Stimulated activated CD4-positive, alpha-beta T cell treated with anti-CD3 and anti-CD28 coated beads, TNF-alpha, amount 100 ng/mL, for 24 hours (primary cell): ENCODE measurements at regions not wholly inside any gene's neighbourhood (a gene's known extent, or its start where the extent isn't known, plus 50 kb on each side); places are given as distances from the start of the nearest gene placed in this dataset.

Experiments used
- DNase-seq, 3 experiments: peaks; one replicate each; pipeline ENCODE4 v3.0.0-alpha.2; 2020; ENCODE audit warnings: low read depth in 3 of 3

DNA sequence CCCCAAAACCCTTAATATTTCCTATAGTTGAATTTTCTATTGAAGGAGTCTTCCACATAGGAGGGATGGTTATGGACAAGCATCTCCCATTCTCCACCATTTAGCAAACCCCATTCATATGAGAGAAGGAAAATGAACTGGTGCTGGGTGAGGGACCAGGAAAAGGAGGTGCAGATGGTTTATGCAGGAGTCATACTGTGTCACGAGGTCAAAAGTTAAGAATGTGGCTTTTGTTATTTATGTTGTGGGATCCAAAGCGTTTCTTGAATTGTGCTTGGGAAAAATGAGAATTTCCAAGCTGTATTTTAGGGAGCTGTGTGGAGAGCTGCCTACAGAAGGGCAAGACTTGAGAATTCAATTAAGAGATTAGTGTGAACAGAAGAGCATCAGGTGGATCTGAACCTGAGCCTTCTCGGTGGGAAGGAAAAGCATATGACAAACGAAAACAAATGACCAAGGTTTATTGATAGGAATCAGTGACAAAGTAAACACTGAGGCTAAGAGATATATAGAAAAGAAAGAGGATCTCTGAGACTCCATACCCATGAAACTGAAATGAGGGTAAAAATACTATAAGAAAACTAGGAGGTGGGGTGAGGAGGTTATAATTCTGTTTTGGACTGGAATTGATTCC is 473.3 kb upstream of the NR2F2 start:
- DNase-seq: no peak

DNA sequence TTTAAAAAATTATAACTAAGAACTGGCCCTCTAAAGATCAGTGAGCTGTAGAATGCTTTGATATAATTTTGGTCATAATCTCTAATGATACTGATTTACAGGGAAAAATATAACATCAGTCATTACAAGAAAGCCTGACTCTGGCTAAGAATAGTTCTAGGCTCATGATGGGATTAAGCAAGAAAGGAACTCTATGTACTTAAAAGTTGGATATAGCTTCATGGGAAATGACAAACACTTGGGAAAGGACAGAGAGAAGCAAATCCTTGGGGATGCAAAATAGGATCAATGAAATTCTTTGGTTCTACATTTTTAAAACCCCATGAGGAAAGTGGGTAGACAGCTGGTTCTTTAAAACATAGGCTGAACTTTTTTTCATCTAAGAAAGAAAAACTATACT is 472.7 kb upstream of the NR2F2 start:
- DNase-seq: no peak

DNA sequence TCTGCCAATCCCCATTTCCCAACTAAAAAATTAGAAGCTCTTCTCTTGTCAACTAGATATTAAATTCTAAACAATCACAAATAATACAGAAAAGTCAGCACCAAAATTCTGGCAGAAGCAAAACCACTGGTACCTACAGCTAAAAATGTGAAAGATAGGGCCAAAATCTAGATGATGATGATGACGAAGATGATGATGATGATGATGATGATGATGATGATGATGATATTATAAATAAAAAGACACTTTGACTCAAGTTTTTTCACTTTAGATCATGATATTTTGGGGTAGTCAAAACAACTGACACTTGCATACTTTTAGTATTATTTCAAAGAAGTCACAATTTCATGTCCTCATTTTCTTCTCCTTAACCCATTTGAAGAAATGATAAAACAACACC is 470.1 kb upstream of the NR2F2 start:
- no peak for DNase-seq

DNA sequence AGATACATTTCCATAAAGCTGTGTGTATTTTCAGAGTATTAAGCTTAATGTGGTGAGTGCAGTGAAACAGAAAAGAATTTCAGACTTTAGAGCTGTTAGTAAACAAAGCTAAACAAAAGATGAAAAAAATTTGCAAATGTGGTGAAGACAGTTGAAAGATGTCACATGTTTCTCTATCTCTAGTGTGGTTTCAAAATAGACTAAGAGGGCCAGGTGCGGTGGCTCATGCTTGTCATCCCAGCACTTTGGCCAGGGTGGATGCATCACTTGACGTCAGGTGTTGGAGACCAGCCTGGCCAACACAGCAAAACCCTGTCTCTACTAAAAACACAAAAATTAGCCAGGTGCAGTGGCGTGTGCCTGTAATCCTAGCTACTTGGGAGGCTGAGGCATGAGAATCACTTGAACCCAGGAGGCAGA is 466.0 kb upstream of the NR2F2 start:
- no peak for DNase-seq

DNA sequence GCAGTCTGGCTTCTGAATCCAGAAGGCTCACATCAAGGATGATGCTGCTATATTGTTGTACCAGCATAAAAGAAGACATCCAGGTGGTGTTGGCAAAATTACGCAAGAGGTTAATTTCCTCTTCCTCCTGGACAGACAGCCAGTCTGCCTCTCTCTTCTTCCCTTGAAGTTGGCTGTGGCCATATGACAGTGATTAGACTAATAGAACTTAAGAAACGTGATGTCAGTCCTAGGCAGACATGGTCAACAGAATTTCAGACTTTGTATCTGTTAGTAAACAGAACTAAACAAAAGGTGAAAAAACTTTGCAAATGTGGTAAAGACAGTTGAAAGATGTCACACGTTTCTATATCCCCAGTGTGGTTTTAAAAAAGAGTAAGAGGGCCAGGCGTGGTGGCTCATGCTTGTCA is 465.2 kb upstream of the NR2F2 start:
- DNase-seq: no peak

DNA sequence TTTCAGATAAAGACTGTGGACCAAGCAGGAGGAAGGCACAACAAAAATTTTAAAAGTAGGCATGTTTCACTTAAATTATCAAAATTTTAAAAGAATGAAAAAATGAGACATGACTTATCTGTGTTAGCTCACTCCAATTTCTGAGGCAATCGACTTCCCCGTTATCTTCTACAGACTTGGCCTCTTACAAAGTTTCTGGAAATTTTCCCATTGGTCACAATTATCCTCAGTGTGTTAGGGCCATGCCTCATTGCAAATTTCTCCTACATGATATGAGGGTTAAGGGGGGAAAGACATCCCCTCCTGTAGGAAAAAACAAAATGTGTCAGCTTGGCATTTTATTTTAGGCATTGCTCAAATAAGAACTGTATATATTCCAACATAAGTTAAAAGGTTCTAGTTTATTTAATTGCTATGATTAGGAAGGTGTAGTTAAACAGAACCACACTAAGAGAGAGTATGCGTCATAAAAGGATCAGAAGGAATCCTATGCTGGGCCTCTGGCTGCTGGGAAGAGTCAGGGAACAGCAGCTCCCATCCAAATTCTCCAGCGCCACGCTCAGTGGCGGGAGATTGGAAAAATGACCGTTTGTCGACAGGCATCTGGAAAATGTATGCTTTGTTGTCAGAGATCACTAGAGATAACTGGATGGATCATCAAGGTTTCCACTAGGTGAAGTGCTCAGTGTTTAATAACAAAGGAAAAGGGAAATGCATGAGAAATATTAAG is 463.6 kb upstream of the NR2F2 start:
- no peak for DNase-seq

DNA sequence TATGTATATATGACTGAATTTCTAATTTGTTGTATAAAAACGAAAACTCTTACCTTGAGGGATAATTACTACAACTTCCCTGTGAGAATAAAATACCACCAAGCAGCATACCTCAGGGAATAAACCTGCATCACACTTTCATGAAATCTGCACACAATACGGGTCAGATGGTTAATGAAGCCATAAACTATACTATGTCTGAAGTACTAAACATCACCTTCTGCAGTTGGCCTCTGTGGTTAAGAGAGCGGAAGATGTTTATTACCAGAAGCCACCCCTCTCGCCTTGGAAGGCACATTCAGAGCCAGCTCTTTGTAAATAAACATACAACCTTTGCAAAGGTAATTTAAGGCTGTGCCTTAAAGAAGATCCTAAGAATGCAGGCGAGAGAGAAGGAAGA is 462.1 kb upstream of the NR2F2 start:
- DNase-seq: no peak

DNA sequence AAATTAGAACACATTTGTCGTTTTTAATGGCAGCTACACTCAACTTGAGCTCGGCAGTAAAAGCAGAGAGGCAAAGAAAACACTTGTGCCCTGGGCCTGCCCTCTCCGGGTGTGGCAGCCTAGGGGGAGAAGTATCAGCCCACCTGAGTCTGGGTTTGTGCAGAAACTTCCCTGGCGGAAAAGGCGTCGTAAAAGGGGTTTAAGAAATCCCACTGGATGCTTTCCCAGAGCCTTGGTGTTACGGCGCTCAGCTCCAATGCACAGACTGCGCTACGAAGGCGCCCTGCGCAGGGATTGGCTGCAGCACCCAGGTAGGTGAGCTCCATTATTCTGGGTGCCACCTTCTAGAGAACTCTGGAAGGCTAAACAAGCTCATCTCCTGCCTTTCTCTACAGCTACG is 461.5 kb upstream of the NR2F2 start:
- no peak for DNase-seq

DNA sequence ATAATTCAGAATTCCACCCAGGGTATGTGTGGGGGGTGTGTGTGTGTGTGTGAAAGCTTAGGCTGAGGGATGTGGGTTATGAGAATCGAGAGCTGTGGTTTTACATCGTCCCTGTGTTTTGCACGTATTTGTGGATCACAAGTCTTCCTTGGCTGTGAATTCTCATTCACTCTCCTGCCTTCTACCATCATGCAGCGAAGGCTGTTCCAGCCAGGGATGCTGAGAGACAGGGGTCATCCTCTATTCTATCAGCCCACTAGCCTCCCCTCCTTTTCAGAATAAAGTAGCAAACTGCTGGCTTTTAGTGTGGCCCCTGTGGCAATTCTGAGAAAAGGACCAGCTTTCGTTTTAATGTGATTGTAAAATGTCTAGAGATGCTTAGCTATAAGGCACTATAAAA is 460.6 kb upstream of the NR2F2 start:
- DNase-seq: no peak

DNA sequence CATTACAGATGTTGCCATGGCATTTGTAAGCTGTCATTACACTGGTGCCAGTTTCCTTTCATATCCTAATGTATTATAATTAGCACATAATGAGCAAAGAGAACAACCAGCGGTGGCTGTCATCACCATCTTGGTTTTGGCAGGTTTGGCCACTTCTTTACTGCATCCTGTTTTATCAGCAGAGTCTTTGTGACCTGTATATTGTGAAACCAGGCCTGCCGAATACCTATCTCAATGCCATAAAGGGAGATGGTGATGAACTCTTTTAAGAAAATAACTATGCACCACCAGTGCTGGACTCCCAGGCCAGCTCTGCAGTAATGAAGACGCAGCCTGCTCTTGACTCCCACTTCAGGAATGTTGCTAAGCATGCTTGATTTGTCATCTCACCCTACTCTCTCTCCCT is 458.1 kb upstream of the NR2F2 start:
- DNase-seq: no peak

DNA sequence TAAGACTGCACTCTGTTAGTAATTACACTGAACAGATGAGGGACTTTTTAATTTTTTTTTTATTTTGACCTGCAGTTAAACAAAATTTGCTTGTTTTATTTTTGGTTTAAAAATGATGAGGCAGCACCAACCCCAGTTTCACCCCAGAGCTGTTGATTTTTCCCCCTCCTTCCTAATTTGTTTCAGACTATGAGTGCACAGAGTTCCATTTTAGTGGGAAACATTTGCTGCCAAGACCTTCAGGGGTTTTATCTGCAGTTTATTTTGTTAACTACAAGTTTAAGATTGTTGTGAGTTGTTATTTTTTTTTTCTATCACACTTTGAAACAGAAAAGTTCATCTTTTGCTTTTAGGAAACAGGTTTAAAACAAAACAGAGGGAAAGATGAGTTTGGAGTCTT is 455.9 kb upstream of the NR2F2 start:
- DNase-seq: no peak

DNA sequence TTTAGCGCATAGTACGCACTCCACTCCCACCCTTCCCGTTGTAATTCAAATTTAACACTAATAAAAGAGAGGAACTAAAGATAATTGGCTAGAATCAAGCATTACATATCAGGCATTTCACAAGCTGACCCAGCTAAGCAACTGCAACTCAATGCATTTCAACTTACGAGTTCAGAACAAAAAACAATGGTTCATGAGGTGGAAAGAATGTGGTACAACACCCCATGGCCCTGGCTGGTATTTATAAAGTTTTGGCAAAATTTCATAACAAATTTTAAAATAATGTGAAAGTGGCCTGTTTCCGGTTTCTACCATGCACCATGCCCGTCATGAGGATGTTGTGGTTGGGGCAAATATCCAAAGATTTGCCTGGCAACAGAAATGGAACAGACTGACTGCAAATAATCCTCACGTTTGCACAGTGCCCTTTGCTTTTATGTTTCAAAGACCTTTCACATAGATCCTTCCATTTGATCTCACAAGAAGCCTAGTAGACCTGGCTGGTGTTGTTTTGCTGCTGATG is 455.3 kb upstream of the NR2F2 start:
- no peak for DNase-seq

DNA sequence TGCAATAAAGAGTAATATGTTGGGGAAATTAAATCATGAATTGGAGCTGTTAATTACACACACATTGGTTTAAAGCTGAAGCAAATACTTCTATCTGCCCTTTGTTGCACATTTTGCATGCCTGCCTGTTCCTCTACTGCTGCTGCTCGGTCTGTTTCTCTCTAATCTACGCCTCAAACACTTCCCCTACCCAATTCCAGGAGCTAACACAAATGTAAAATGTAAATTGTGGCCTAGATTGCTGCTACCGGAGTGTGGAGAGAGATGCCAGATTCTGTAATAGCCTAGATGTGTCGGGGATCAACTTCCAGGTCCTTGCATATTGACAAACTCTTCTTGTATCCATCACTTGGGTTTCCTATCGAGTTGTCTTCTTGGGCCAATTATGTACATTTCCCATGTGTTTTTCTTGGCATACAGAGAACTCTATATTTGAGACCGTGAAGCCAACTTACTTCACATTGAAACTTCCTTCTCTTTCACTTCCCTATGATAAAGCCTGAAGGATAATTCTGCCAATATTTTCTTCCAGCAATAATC is 450.4 kb upstream of the NR2F2 start:
- no peak for DNase-seq

DNA sequence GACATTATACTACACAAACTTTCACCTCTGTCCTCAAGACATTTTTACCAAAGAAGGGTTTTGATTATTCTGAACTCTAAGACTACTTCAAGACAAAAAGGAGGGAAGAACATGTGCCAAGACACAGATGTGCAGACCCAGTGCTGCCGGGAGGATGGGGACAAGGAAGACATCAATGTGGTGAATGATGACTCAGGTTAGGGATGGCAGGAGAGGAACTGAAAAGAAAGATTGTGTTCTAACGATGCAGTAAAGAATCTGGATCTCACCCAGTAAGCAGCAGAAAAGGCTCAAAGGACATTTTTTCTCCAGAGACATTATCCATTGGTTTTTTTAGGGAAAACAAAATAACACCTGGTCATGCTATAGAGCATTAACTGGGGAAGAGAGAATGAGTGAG is 449.9 kb upstream of the NR2F2 start:
- no peak for DNase-seq

DNA sequence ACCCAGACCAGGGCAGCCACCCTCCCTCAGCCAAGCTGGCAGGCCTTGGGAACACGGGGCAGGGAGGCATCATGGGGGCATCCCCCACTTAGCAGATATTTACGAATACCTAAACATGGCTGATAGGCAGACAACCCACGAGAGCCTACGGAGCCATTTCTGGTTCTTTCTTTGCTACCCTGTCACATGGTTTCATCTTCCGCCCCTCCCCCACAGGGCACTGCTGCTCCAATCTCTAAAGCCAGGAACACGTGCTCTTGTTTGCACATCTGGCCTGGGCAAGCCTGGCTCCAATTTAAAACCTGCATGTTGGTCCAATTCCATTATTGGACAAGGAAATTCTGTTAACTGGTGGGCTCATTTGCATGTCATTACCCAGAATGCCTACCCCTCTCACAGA is 447.4 kb upstream of the NR2F2 start:
- no peak for DNase-seq

DNA sequence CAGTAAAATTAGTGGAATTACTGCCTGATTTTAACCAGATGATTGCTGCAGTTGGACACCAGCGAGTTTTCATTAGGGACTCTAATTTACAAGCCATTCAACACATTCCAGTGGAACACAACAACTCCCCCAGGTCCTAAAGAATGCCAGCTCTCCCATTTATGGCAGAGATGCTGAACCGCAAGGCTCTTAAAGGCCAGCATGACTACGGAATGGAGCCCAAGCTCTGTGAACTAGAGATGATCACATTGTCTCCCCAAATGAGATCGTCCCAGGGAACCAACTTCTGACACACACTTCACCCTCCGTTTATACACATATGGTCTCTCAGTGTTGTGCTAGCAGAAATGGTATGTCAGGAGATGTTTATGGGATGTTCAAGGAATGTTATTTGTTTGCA is 446.2 kb upstream of the NR2F2 start:
- DNase-seq: no peak

DNA sequence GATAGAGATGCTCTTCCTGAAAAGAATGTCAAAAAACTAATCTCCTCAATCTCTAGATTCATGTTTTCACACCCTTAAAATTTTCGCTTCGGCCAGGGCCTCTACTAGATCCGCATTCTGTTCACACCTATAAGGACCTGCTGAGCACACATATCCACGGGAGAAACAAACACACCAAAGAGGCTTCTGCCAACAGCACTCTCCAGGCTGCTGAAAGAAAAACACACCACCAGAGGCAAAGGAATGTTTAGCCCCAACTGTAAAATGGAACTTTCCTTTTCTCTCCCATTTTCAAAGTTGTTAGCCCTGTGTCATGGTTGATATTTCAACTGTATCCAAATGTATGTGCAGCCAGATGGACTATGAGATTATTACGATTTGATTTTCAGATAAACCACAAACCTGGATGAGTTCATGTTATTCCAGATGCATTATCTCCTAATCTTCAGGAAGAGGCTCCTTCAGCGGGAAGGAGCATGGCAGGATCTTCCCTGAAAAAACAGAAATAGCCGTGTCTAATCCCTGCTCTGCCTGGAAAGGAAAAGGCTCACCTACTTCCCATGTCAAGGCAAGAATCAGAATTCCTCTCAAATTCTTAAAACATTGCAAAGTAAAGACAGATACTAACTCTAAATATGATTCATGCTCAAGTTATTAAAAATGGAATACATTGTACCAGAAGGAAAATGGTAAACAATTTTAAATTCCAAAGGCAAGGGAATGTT is 442.7 kb upstream of the NR2F2 start:
- no peak for DNase-seq

DNA sequence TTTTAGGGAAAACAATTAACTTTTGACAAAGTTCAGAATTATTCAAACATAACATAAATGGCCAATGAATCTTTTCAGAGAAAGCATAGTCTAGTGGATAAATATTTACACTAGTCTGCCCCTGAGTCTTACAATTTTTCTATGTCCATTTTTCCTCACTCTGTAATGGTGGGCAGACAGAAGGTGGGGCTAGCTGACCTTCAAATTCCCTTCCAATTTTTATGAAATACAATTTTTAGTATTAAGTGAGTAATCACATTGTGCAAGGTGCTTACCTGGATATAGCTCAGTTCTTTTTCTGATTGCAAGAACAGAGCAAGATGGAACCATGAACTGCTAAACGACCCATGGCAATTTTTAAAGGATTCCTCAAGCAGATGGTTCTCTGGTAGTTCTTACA is 441.7 kb upstream of the NR2F2 start:
- no peak for DNase-seq

DNA sequence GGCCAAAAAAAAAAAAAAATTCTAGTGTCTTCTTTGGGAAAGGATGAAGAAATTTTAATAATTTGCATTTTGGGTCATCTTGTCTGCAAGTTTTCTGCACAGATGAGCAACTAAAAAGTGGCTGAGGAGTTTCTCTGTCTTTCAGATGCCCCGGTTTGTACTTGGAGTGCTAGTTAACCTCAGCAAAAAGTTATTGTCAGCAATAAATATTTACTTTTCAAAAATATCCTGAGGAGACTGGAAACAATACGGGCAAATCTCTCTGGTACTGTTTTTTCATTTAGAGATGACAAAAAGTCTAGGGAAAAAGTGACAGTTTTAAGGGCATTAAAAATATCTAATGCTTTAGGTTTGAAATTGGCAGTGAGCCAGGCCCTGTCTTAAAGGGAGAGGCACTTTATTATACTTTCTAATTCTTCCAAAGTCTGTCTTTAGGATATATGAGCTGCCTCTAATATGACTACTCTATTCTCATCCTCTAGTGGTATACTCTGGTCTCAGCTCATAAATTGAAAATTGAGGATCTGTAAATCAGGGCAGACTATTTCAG is 436.0 kb upstream of the NR2F2 start:
- no peak for DNase-seq

DNA sequence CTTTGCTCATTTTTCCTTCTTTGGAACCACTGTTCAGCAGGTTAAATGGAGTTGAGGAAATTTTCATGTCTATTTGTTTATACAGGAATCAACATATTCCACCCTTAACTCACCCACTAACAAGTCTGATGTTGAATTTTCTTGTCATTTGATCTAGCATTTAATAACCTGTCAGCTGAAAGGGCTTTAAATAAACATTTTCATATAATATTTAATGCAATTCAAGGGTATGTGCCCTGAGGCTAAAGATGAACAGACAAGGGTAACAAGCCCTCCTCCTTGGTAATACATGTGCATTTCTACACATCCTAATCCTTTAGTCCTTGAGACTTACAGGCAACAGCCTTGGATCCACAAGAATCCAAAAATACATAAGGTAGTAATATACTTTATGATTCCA is 435.0 kb upstream of the NR2F2 start:
- no peak for DNase-seq

DNA sequence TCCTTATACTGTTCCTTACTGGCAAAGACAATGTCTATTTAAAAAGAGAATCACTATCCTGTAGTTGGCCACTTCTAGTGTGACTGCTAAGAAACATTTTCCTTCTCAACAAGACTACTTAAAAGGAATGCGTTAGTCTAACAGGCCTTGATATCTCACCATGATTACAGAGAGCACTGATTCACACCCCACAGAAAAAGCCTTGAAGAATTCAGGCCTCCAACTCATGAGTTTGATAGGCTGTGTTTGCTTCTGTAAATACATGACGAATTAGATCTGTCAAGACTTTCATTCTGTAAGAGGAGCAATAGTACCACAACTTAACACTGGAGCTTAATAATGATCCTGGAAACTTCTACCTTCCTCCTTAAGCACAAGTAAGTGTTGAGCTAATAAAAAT is 432.8 kb upstream of the NR2F2 start:
- DNase-seq: no peak

DNA sequence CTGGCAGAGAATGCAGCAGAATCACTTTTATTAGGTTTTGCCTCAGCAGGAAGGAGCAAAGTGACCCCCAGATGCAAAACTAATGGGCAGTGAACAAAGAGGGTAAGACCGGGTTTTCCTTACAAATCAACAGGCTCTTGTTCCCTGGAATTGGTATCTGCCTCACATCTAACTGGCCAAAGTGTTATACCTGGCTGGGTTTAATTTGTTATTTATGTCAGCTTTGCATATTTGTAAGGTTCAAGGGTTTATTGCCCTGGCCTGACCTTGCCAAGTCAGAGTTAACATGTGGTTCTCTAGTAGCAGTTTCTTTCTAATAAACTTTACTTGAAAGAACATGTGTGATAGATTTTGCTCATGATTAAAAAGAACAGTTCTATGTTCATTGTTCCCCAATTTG is 431.7 kb upstream of the NR2F2 start:
- no peak for DNase-seq
